SKM-1 (cell line): ENCODE measurements at regions not wholly inside any gene's neighbourhood (a gene's known extent, or its start where the extent isn't known, plus 50 kb on each side); places are given as distances from the start of the nearest gene placed in this dataset.

ENCODE experiments used
- DNase-seq: peaks from one replicate; lab custom pipeline; 2025; ENCODE audit not compliant: unreplicated experiment; lab: John Stamatoyannopoulos, UW

- DNase-seq: no peak
Measured at GRCh38 chr1:73953586-73953985, 244.4 kb downstream of the LRRIQ3 start.

GRCh38 chr1:73953186-73953585, 244.8 kb downstream of the LRRIQ3 start:
- DNase-seq: no peak

- no peak for DNase-seq
Measured at GRCh38 chr1:73948055-73948454, 249.9 kb downstream of the LRRIQ3 start.

GRCh38 chr1:73947009-73947408, 251.0 kb downstream of the LRRIQ3 start:
- no peak for DNase-seq

GRCh38 chr1:73943270-73943669, 254.7 kb downstream of the LRRIQ3 start:
- DNase-seq: no peak

- no peak for DNase-seq
Measured at GRCh38 chr1:73930293-73930692, 267.7 kb downstream of the LRRIQ3 start.

GRCh38 chr1:73914951-73915350, 283.0 kb downstream of the LRRIQ3 start:
- DNase-seq: no peak

- no peak for DNase-seq
Measured at GRCh38 chr1:73913025-73913424, 285.0 kb downstream of the LRRIQ3 start.

- no peak for DNase-seq
Measured at GRCh38 chr1:73911849-73912248, 286.1 kb downstream of the LRRIQ3 start.

GRCh38 chr1:73910466-73910865, 287.5 kb downstream of the LRRIQ3 start:
- no peak for DNase-seq

- no peak for DNase-seq
Measured at GRCh38 chr1:73910062-73910461, 287.9 kb downstream of the LRRIQ3 start.

GRCh38 chr1:73909043-73909562, 288.9 kb downstream of the LRRIQ3 start:
- no peak for DNase-seq

GRCh38 chr1:73907051-73907450, 290.9 kb downstream of the LRRIQ3 start:
- DNase-seq: no peak

- DNase-seq: no peak
Measured at GRCh38 chr1:73903092-73903491, 294.9 kb downstream of the LRRIQ3 start.

GRCh38 chr1:73901738-73902137, 296.2 kb downstream of the LRRIQ3 start:
- DNase-seq: no peak

GRCh38 chr1:73899311-73899710, 298.7 kb downstream of the LRRIQ3 start:
- no peak for DNase-seq

- no peak for DNase-seq
Measured at GRCh38 chr1:73898540-73898939, 299.4 kb downstream of the LRRIQ3 start.

- DNase-seq: no peak
Measured at GRCh38 chr1:73887412-73887811, 310.6 kb downstream of the LRRIQ3 start.

GRCh38 chr1:73886716-73887115, 311.3 kb downstream of the LRRIQ3 start:
- no peak for DNase-seq

GRCh38 chr1:73874806-73875205, 323.2 kb downstream of the LRRIQ3 start:
- no peak for DNase-seq

- DNase-seq: no peak
Measured at GRCh38 chr1:73868810-73869336, 329.1 kb downstream of the LRRIQ3 start.

GRCh38 chr1:73862355-73862754, 335.6 kb downstream of the LRRIQ3 start:
- DNase-seq: no peak

- DNase-seq: no peak
Measured at GRCh38 chr1:73860421-73860950, 337.5 kb downstream of the LRRIQ3 start.
